Loucy (cell line): ENCODE measurements at regions not wholly inside any gene's neighbourhood (a gene's known extent, or its start where the extent isn't known, plus 50 kb on each side); places are given as distances from the start of the nearest gene placed in this dataset.
"Not testable (repeated sequence)": the region's sequence is repeated elsewhere in the genome, so short reads cannot be mapped to it uniquely, and the experiment has no call there.

Experiments
- H2AFZ ChIP-seq: fragments of 200-600 bp; sonication (generic); 2 replicates; pipeline ENCODE4 v1.6.0; 2016; ENCODE audit warnings: antibody characterized with exemption, mild to moderate bottlenecking, low read length, moderate library complexity
- H3F3A ChIP-seq: fragments of 200-600 bp; 2 replicates; pipeline ENCODE4 v1.6.0; 2016; ENCODE audit warnings: antibody characterized with exemption, low read depth, mild to moderate bottlenecking
- H3K27me3 ChIP-seq: fragments of 200-600 bp; sonication (generic); 2 replicates; pipeline ENCODE4 v1.6.1; 2014; ENCODE audit warnings: low read length, mild to moderate bottlenecking; ENCODE audit not compliant: insufficient read depth, poor library complexity, severe bottlenecking
- H3K36me3 ChIP-seq: fragments of 200-600 bp; sonication (generic); 2 replicates; pipeline ENCODE4 v1.6.1; 2016; ENCODE audit warnings: low read length; ENCODE audit not compliant: insufficient read depth
- H3K4me1 ChIP-seq: fragments of 200-600 bp; sonication (generic); 2 replicates; pipeline ENCODE4 v1.5.1; 2014; ENCODE audit warnings: low read length, mild to moderate bottlenecking; ENCODE audit not compliant: insufficient read depth, poor library complexity, severe bottlenecking
- H3K4me2 ChIP-seq: fragments of 200-600 bp; sonication (generic); 2 replicates; pipeline ENCODE4 v1.6.0; 2014; ENCODE audit warnings: antibody characterized with exemption, low read length, low read depth, mild to moderate bottlenecking; ENCODE audit not compliant: poor library complexity, severe bottlenecking
- H3K4me3 ChIP-seq: fragments of 200-600 bp; sonication (generic); 2 replicates; pipeline ENCODE4 v1.5.1; 2014; ENCODE audit warnings: low read length, mild to moderate bottlenecking, mixed read lengths; ENCODE audit not compliant: poor library complexity, severe bottlenecking
- H3K79me2 ChIP-seq: fragments of 200-600 bp; sonication (generic); 2 replicates; pipeline ENCODE4 v1.6.1; 2014; ENCODE audit warnings: low read length; ENCODE audit not compliant: insufficient read depth
- H3K9ac ChIP-seq: fragments of 200-600 bp; sonication (generic); 2 replicates; pipeline ENCODE4 v1.6.0; 2014; ENCODE audit warnings: mild to moderate bottlenecking, low read depth, low read length, moderate library complexity; ENCODE audit not compliant: poor library complexity, severe bottlenecking
- H3K9me2 ChIP-seq: fragments of 200-600 bp; sonication (generic); replicated peaks from 2 replicates; pipeline ENCODE4 v1.6.1; 2016; ENCODE audit warnings: low read depth, low read length, mixed read lengths
- H3K9me3 ChIP-seq: fragments of 200-600 bp; sonication (generic); 2 replicates; pipeline ENCODE4 v1.6.1; 2014; ENCODE audit warnings: mild to moderate bottlenecking, antibody characterized with exemption, low read length, low read depth; ENCODE audit not compliant: insufficient read depth
- H4K20me1 ChIP-seq: fragments of 200-600 bp; sonication (generic); 2 replicates; pipeline ENCODE4 v1.6.0; 2014; ENCODE audit warnings: antibody characterized with exemption, low read length, mild to moderate bottlenecking; ENCODE audit not compliant: insufficient read depth, poor library complexity, severe bottlenecking
- CTCF ChIP-seq: fragments of 200-600 bp; sonication (generic); conservative IDR thresholded peaks from 2 replicates; pipeline ENCODE4 v1.5.1; 2014; ENCODE audit warnings: mild to moderate bottlenecking, antibody characterized with exemption, low read length
- EZH2phosphoT487 ChIP-seq: fragments of 200-600 bp; IDR thresholded peaks from 2 replicates; pipeline ENCODE4 v1.6.1; 2018; ENCODE audit warnings: antibody characterized with exemption, mild to moderate bottlenecking, moderate library complexity, borderline replicate concordance

DNA sequence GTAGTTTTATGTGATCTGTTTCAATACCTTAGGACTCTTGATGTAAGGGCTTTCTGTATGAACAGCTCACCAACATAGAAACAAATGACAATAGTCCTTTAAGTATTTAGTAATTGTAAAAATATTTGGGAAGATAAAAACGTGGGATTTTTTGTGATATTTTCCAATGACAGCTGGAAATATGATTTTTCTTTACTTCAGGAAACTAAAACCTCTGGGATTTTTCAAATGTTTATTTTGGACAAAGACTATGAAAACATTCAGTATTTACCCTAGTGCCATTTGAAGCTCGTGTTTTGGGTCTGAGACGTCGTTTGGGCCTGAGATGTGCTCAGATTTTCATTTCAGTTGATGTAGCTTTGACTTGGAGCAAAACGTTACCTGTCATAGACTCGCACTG lies 240.0 kb downstream of the BMP4 start:
- Histone ChIP-seq H3K9me2 (no peaks in the 10 kb centered on the region), H3K79me2 (no peaks in the 10 kb centered on the region), H3K9ac (no peak overlapping the region), H3K4me2 (no peak overlapping the region), H3K36me3 (no peaks in the 10 kb centered on the region), H3K9me3 (no peaks in the 10 kb centered on the region), H4K20me1 (no peaks in the 10 kb centered on the region), H3K4me1 (no peaks in the 10 kb centered on the region), H3K27me3 (no peaks in the 10 kb centered on the region), H3F3A (no peaks in the 10 kb centered on the region), H3K4me3 (no peak overlapping the region), H2AFZ (no peak overlapping the region)
- TF ChIP-seq CTCF (no peak), EZH2phosphoT487 (no peak)

- Histone ChIP-seq H3K9ac (no peak overlapping the region), H3K4me3 (no peak overlapping the region), H3K36me3 (no peaks in the 10 kb centered on the region), H3K4me2 (no peak overlapping the region), H3K9me3 (no peaks in the 10 kb centered on the region), H2AFZ (no peak overlapping the region), H3F3A (no peaks in the 10 kb centered on the region), H3K79me2 (no peaks in the 10 kb centered on the region), H3K4me1 (no peaks in the 10 kb centered on the region), H3K9me2 (no peaks in the 10 kb centered on the region), H4K20me1 (no peaks in the 10 kb centered on the region), H3K27me3 (no peaks in the 10 kb centered on the region)
- no peak for TF ChIP-seq EZH2phosphoT487
- TF ChIP-seq CTCF: no peak
Measured at GRCh38 chr14:53715193-53715721, 241.4 kb downstream of the BMP4 start.

GRCh38 chr14:53714495-53715192 lies 242.0 kb downstream of the BMP4 start:
- Histone ChIP-seq H2AFZ (no peak overlapping the region), H3K4me3 (no peak overlapping the region), H3K9me3 (no peaks in the 10 kb centered on the region), H3K9ac (no peak overlapping the region), H3K4me1 (no peaks in the 10 kb centered on the region), H3K27me3 (no peaks in the 10 kb centered on the region), H3K36me3 (no peaks in the 10 kb centered on the region), H3F3A (no peaks in the 10 kb centered on the region), H4K20me1 (no peaks in the 10 kb centered on the region), H3K79me2 (no peaks in the 10 kb centered on the region), H3K9me2 (no peaks in the 10 kb centered on the region), H3K4me2 (no peak overlapping the region)
- no peak for TF ChIP-seq CTCF
- TF ChIP-seq EZH2phosphoT487: no peak

DNA sequence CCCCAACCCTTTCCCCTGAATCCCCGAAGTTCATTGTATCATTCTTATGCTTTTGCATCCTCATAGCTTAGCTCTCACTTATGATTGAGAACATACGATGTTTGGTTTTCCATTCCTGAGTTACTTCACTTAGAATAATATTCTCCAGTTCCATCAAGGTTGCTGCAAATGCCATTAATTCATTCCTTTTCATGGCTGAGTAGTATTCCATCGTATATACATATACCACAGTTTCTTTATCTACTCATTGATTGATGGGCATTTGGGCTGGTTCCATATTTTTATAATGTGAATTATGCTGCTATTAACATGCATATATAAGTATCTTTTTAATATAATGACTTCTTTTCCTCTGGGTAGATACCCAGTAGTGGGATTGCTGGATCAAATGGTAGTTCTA lies 243.7 kb downstream of the BMP4 start:
- H4K20me1 ChIP-seq, H3K9me3 ChIP-seq, H3K4me3 ChIP-seq, H2AFZ ChIP-seq, H3K79me2 ChIP-seq, H3K36me3 ChIP-seq, H3F3A ChIP-seq, H3K9ac ChIP-seq, H3K9me2 ChIP-seq, H3K4me1 ChIP-seq, H3K27me3 ChIP-seq, H3K4me2 ChIP-seq: not testable (repeated sequence)
